WERI-Rb-1 (cell line): ENCODE measurements at regions not wholly inside any gene's neighbourhood (a gene's known extent, or its start where the extent isn't known, plus 50 kb on each side); places are given as distances from the start of the nearest gene placed in this dataset.

ENCODE experiments used
- DNase-seq: peaks from one replicate; pipeline ENCODE4 v3.0.0-alpha.2; 2020
- H3K27ac ChIP-seq: fragments of 250-450 bp; sonication (Bioruptor Pico); 2 replicates; pipeline ENCODE4 v1.5.1; 2020; ENCODE audit warnings: mild to moderate bottlenecking, moderate library complexity
- H3K27me3 ChIP-seq: fragments of 250-450 bp; sonication (Bioruptor Pico); 2 replicates; pipeline ENCODE4 v1.5.1; 2021; ENCODE audit warnings: mild to moderate bottlenecking, low read depth, moderate library complexity; ENCODE audit not compliant: insufficient read depth, severe bottlenecking
- H3K36me3 ChIP-seq: fragments of 250-450 bp; sonication (Bioruptor Pico); 2 replicates; pipeline ENCODE4 v1.5.1; 2020; ENCODE audit warnings: mild to moderate bottlenecking, moderate library complexity
- H3K4me3 ChIP-seq: 2 replicates; pipeline ENCODE4 v1.5.1; 2011; ENCODE audit warnings: low read depth, mild to moderate bottlenecking, control low read depth, low read length
- H3K9me3 ChIP-seq: fragments of 250-450 bp; sonication (Bioruptor Pico); 2 replicates; pipeline ENCODE4 v1.5.1; 2021; ENCODE audit warnings: mild to moderate bottlenecking, moderate library complexity; ENCODE audit not compliant: severe bottlenecking
- TF ChIP-seq, protein P1 (sequence below): IDR thresholded peaks from 2 replicates; pipeline ENCODE4 v1.5.1; 2011; ENCODE audit warnings: low read depth, mild to moderate bottlenecking, control low read depth, inconsistent platforms, low read length

GRCh38 chr13:50078231-50078894 is 63.1 kb downstream of the KCNRG start:
- TF ChIP-seq, protein P1, sequence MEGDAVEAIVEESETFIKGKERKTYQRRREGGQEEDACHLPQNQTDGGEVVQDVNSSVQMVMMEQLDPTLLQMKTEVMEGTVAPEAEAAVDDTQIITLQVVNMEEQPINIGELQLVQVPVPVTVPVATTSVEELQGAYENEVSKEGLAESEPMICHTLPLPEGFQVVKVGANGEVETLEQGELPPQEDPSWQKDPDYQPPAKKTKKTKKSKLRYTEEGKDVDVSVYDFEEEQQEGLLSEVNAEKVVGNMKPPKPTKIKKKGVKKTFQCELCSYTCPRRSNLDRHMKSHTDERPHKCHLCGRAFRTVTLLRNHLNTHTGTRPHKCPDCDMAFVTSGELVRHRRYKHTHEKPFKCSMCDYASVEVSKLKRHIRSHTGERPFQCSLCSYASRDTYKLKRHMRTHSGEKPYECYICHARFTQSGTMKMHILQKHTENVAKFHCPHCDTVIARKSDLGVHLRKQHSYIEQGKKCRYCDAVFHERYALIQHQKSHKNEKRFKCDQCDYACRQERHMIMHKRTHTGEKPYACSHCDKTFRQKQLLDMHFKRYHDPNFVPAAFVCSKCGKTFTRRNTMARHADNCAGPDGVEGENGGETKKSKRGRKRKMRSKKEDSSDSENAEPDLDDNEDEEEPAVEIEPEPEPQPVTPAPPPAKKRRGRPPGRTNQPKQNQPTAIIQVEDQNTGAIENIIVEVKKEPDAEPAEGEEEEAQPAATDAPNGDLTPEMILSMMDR, result no peak
- H3K36me3 ChIP-seq, result peaks cover 12% of the 10 kb centered on the region
- H3K27ac ChIP-seq, result peak overlapping the region; percentile 100
- H3K9me3 ChIP-seq, result no peaks in the 10 kb centered on the region
- no peak for DNase-seq
- H3K27me3 ChIP-seq, result no peaks in the 10 kb centered on the region
- H3K4me3 ChIP-seq, result peak overlapping the region; percentile 78

GRCh38 chr13:50078895-50079654 is 63.8 kb downstream of the KCNRG start:
- DNase-seq, result no peak
- peaks cover 9% of the 10 kb centered on the region for H3K36me3 ChIP-seq

GRCh38 chr13:50079655-50080202 is 64.5 kb downstream of the KCNRG start:
- DNase-seq, result no peak
- H3K4me3 ChIP-seq, result peak overlapping the region; percentile 78
- no peaks in the 10 kb centered on the region for H3K9me3 ChIP-seq
- peak overlapping the region; percentile 100 for H3K27ac ChIP-seq
- peaks cover 9% of the 10 kb centered on the region for H3K36me3 ChIP-seq
- TF ChIP-seq, protein P1, result no peak
- no peaks in the 10 kb centered on the region for H3K27me3 ChIP-seq

More at GRCh38 chr13:50078895-50079654, 63.8 kb downstream of the KCNRG start:
- Histone ChIP-seq H3K27ac (peak overlapping the region; percentile 100), H3K9me3 (no peaks in the 10 kb centered on the region), H3K4me3 (peak overlapping the region; percentile 78), H3K27me3 (no peaks in the 10 kb centered on the region)
- TF ChIP-seq, protein P1, result no peak

DNA sequence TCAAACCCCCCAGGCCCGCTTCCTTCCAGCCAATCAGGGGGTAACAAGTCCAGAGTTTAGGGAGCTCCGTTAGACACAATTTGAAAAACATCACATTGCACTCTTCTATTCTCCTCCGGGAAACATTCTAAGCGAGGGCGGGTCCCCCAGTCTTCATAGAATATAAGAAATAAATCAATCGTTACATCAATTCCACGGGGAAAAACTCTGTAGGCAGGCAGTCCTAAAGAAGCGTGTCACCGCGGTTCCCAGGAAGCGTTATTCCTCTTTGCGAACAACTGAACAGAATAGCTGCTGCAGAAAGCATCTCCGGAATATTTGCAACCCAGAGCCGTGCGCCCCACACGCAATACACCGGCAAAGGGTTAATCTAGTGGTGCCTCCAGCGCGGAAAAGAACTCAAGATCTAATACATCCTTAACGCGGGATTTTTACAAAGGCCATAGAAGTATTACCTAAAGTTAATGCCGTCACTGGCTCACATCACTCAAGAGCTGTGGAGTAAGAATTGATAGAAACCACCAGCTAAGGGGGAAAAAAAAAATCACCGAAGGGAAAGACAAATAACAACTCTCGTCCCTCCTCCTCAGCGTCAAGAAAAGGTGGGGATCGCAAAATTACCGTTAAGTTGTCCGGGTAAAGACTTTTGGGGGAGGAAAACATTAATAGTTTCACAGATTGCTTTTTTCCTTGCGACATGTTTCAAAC is 65.1 kb downstream of the KCNRG start:
- peaks cover 9% of the 10 kb centered on the region for H3K36me3 ChIP-seq
- no peaks in the 10 kb centered on the region for H3K9me3 ChIP-seq
- peak overlapping the region; percentile 78 for H3K4me3 ChIP-seq
- H3K27ac ChIP-seq, result peak overlapping the region; percentile 100
- TF ChIP-seq, protein P1, result no peak
- DNase-seq, result peak; percentile 13
- H3K27me3 ChIP-seq, result no peaks in the 10 kb centered on the region

- Histone ChIP-seq H3K27me3 (no peaks in the 10 kb centered on the region), H3K36me3 (peaks cover 9% of the 10 kb centered on the region), H3K27ac (peak overlapping the region; percentile 100), H3K4me3 (peak overlapping the region; percentile 78), H3K9me3 (no peaks in the 10 kb centered on the region)
- TF ChIP-seq, protein P1, result no peak
- DNase-seq, result peak; percentile 51
Observed at GRCh38 chr13:50080911-50081678, 65.9 kb downstream of the KCNRG start.
